ENCODE measurements at regions not wholly inside any gene's neighbourhood (a gene's known extent, or its start where the extent isn't known, plus 50 kb on each side); places are given as distances from the start of the nearest gene placed in this dataset.

DNA sequence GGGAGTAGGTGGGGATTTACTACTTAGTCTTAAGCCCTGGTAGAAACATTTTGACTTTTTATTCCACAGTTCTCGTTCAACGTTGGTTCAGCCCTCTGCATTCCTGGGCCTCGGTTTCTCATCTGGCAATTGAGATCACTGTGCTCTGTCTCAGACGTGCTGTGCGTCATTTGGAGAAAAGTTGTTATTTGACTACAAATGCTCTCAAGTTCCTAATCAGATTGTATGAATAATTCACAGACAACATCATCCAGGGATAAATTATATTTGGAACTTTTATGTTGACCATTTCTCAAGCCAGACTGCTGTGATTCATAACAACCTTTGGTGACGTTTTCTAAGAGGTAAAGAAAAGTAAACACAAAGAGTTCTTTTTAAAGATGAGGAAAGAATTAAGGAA lies 69.2 kb downstream of the BLID start:
- TF ChIP-seq, protein P1, sequence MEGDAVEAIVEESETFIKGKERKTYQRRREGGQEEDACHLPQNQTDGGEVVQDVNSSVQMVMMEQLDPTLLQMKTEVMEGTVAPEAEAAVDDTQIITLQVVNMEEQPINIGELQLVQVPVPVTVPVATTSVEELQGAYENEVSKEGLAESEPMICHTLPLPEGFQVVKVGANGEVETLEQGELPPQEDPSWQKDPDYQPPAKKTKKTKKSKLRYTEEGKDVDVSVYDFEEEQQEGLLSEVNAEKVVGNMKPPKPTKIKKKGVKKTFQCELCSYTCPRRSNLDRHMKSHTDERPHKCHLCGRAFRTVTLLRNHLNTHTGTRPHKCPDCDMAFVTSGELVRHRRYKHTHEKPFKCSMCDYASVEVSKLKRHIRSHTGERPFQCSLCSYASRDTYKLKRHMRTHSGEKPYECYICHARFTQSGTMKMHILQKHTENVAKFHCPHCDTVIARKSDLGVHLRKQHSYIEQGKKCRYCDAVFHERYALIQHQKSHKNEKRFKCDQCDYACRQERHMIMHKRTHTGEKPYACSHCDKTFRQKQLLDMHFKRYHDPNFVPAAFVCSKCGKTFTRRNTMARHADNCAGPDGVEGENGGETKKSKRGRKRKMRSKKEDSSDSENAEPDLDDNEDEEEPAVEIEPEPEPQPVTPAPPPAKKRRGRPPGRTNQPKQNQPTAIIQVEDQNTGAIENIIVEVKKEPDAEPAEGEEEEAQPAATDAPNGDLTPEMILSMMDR (IDR thresholded peaks at IDR 0.05), result no peak
- no peak for TF ChIP-seq ZFX (IDR thresholded peaks at IDR 0.05; ENCODE audit: borderline replicate concordance)

Measured in 22Rv1 (cell line).